DMS 273 (cell line): ENCODE measurements at regions not wholly inside any gene's neighbourhood (a gene's known extent, or its start where the extent isn't known, plus 50 kb on each side); places are given as distances from the start of the nearest gene placed in this dataset.

Experiments used
- DNase-seq: peaks from one replicate; lab custom pipeline; 2025; ENCODE audit not compliant: unreplicated experiment; lab: John Stamatoyannopoulos, UW

DNA sequence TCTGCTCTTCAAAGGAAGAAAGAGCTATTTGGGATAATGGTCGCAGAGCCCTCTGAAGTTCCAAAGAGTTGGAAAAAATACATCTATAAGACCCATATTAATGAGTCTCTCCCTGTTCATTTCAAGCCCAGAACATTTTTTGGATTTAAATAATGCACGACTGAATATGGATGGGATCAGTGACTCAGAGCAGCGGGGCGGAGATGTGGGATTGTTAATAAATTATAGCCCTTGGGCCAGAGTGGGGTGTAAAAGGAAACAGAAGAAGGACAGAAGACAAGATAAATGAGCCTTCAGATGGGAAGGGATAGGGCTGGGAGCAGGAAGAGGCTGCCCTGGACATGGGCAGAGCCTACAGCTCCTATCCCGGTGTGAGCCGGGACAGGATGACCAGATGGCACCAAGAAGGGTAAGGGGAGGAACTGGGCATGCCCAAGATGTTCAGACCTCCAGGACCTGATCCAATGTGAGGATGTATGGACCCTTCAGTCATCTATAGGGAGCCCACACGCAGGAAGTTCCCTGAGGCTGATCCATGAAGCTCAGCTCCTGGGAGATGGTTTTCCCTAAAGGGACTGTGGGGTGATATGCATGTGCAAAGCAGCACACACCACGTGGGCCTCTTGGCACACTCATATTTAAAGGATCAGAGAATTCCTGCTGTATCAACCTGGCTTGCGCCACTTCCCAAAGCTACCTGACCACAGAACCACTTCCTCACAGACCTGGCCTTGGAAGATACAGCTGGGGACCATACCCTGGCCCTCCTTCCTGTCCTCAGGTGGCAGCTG, 96.1 kb upstream of the PLXNA4 start:
- DNase-seq = no peak

DNA sequence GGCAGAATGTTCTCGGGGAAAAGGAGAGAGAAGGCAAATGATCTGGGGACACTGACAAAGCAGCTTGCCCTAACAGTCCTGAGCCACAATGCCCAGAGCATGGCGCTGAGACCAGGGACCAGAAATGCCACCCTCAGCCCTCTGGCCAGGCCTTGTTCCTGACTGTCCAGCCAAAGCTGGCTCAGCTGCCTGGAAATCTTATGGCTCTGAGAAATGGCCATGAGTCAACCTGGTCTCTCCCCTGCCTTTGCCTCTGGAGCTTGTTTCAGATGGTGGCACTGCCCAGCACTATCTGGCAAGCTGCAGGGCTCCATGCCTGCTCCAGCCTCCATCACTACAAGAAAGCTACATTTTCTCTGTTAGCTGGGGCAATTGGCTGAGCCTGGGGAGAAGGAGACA, 90.5 kb upstream of the PLXNA4 start:
- DNase-seq = no peak

DNA sequence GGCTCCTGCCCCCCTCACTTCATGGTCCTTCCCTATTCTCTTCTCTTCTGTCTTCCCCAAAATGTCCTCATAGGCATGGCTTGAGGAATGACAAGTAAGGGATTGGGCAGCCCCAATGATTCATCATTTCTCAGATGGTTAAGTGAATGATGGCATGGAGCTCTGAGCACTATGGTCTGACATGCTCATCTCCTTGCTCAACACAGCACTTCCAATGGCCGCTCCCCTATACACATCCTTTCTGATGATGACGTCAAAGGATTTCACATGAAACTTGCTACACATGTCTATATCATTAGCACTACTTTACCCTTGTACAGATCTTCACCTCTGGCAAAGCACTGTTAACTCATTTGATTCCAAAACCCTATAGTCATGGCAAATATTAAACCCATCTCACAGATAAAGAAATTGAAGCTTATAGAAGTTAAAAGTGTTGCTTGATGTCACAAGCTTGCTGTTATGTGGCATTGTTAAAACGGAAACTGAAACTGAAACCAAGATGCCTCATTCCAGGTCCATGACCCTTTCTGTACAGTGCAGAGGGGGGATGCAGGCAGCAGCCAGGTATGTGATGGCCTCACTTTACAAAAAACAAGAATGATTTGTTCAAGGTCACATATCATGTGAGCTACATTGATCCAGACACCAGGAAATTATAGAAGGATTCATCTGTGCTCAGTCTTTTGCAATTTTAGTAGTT, 90.0 kb upstream of the PLXNA4 start:
- no peak for DNase-seq

DNA sequence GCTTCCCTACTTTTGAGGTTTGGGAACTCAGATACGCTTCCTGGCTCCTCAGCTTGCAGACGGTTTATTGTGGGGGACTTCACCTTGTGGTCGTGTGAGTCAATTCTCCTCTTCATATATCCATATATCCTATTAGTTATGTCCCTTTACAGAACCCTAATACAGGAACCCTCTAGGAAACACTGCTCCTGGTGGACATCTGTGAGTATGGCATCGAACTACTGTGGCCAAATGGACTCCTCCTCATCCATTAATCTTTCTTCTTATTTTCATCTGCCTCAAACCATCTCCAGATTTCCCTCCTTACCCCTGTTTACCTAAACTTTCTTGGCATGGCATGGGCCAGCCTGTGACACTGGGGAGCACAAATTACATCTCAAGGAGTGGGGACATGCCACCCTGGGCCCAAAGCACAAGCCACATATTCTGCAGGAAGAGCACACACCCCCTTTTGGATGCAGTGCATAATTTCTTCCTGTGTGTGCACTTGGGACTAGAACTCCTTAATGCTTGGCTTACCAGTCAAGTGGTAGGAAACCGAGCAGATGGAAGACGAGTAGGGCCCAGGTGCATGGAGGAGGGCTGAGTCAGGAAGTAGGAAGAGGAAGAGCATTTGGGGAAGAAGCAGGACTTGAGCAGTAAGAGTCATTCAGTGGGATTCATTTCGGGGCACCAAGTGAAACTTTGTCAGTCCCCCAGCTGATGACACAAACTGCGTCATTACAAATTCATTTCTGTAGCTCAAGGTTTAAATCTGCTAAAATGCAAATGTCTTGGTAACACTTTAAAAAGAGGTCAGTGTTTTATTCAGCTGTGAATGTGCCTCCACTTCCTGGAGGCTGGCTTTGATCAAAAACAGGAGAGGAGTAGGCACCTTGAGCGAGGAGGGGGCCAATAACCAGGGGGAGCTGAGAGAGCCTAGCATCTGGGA, 80.8 kb upstream of the PLXNA4 start:
- DNase-seq = peak; percentile 74

DNA sequence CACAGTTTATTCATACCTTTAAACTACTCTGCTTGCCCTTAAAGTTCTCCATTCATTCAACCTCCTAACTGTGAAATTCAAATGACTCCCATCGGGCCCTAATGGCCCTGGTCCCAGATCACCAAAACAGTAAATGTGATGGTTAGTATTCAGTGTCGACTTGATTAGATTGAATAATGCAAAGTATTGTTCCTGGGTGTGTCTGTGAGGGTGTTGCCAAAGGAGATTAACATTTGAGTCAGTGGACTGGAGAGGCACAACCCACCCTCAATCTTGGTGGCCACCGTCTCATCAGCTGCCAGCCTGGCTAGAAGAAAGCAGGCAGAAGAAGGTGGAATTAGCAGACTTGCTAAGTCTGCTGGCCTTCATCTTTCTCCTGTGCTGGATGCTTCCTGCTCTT, 80.1 kb upstream of the PLXNA4 start:
- DNase-seq = no peak

DNA sequence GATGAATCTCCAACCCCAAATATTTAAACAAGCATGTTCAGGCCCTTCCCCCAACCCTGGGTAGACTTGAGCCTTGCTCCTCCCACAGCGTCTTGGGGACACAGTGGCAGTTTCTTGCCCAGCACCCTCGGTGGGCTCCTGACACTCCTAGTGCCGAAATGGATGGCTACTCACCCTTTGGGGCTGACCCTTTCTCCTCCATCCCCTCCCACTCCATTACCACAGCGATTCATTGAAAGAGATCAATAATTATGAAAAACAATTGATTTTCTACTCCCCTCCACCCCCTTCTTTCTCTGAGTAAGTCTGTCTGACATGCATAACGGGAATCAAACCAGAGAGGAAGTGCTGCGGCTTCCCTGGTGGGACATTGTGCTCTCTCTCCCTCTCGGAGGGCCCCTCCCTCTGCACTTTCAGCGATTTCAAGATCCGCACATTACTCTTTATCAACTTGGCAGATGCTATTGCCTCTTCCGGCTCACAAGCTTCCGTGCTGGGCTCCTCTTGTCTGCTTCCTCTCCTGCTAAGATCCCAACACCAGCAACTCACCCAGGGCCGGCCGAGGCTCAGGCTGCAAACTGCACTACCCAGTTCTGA, 79.0 kb upstream of the PLXNA4 start:
- no peak for DNase-seq

DNA sequence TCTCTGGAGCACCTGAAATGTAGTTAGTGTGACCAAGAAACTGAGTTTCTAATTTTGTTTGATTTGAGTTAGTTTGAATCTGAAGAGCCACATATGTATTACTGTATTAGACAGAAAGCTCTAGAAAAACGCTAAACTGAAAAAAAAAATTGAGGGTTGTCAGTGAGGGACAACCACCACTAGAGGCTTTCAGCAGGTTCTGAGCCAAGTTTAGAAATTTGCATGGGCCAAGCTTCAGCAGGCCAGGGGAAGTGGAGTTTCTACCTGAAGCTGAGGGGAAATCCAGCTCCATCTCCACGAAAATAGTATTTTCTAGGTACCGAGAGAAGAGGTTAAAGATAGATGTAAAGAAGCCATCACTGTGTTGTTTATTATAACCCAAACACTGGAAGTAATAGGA, 77.9 kb upstream of the PLXNA4 start:
- DNase-seq = peak; percentile 26

DNA sequence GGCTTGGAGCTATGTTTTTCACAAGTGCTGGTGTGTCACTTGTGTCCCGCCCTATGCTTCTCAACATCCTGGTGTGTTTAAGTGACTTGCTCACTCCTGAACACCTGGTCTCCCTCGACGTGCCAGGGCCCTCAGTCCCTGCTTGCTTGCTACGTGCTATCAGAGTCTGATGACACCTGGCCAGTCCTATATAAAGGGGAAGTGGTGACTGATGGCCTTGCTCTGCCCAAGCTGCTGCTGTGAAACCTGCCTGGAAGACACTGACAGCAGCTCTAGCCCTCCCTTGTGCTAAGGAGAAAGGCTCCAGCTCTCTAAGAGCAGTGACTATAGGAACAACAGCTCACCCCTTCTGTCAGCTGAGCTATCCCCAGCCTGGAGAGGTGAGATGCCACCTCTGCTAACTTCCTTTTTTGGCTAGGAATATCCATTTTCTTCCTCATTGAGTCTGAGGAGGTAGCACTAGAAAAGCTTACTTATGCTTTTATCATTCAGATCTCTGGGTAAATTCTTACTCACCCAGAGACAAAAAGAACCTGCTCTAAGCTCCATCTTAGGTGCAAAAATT, 77.2 kb upstream of the PLXNA4 start:
- DNase-seq = no peak

DNA sequence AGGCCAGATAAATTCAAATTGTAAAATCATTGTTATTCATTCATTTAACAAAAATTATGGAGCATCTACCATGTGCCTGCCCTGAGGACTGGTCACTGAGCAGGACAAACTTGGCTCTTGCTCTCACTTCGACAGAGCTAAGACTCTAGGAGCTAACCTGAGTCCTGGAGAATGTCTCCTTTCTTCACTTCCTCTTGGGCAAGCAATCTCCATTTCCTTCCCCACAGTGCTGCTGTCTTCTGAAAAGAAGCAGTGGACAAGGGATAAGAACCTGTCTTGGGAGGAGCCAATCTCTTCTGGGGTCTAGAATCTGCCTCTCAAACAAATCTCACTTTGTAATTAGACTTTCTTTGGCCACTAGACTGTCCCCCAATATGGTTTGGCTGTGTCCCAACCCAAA, 76.2 kb upstream of the PLXNA4 start:
- DNase-seq = no peak

DNA sequence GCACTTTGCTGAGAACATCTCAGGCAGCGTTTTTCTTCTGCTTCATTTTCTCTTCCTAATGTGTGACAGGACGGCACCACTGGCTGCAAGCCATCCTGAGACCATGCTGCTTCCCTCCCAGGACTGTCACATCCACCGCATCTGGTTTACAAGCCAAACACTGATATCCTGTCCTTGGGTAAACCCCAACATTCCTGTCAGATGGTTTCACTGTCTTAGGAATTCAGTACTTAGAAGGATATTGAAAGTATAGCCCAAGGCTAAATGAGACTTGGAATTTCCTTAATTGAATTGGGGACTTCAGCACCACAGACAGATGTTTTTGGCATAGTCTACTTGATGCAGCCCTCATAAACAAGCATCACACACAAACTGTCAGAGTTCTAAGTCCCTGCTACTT, 74.2 kb upstream of the PLXNA4 start:
- DNase-seq = no peak

DNA sequence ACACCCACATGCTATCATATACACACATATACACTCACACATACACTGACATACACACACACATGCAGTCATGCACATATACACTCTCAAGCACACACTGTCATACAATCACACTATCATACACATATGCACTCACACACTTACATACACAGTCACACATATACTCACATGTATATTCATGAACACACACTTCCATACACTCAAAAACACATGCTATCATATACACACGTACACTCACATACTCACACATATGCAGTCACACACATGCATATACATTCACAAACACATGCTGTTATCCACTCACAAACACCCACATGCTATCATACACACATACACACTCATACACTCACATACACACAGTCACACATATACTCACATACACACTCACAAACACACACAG, 71.0 kb upstream of the PLXNA4 start:
- DNase-seq = no peak

DNA sequence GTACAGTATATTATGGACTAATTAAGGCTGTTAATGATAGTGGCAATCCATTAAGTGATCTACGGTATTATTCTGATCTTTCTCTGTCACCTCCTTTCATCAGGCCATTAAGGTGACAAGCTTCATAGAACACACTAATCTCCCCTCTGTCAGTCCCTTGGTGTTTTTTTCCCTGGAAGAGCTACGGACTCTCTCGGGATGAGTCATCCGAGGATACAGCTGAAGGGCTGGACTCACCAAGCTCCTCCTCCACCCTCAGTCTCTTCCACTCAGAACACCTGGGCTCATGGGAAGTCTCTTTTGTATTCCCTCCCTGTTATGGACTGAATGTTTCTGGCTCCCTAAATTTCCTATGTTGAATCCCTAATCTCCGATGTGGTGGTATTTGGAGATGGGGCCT, 69.8 kb upstream of the PLXNA4 start:
- DNase-seq = no peak

DNA sequence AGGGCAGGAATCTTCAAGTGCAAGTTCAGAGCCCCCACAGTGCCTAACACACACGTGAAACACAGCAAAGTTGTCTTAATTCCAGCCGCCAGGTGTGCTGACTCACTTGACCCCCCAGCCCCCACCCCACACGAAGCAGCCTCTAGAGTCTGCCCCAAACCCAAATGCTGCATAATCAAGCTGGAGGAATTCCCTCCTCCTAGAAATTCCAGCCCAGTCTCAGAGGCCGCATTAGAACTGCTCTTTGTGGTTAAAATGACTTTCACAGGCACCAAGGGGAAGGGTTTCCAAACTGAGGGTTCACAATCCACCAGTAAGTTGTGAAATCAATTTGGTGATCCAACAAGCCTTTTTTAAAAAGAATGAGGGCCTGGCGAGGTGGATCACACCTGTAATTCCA, 67.0 kb upstream of the PLXNA4 start:
- no peak for DNase-seq

DNA sequence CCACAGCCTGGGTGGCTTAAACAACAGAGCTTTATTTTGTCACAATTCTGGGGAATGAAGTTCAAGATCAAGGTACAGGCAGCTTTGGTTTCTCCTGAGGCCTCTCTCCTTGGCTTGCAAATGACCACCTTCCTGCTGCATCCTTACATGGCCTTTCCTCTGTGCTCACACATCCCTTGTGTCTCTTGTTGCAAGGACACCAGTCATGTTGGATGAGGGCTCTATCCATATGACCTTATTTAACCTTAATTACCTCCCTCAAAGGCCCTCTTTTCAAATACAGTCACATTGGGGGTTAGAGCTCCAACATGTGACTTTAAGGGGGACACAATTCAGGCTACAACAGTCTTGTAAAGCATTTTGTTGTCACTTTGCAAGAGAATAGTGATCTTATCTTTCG, 65.0 kb upstream of the PLXNA4 start:
- no peak for DNase-seq

DNA sequence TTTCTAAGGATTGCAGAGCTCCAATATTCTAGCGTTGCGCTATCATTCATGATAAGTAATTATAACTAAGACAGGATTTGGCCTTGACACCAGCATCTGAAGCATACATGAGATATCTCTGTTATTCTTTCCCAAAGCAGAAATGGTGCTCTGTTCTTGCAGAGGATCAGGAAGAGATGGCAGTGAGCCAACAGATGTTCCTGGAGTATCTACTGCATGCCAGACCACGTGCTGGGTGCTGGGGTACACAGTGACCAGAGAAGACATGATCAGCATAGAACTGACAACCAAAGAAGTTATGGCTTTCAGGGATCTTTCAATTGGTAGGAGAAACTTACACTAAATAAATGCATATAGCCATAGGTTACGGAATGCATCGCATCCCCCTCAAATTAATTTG, 63.7 kb upstream of the PLXNA4 start:
- peak; percentile 10 for DNase-seq

DNA sequence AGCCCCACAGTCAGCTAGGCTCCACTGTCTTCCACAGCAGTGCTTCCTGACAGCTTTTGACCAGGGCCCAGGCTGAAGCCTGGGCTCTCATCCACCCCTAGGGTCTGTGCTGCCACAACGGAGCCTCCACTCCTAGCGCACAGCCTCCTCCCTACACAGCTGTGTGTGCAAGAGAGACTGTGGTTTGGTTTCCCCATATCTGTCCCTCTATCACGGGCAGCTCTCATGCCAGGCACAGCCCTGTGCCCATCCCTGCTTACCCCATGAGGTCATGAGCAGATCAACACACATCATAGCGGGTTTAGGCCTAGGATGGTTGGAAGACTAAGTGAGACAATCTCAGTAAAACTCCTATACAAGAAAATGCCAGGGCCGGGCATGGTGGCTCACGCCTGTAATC, 61.7 kb upstream of the PLXNA4 start:
- DNase-seq = no peak

DNA sequence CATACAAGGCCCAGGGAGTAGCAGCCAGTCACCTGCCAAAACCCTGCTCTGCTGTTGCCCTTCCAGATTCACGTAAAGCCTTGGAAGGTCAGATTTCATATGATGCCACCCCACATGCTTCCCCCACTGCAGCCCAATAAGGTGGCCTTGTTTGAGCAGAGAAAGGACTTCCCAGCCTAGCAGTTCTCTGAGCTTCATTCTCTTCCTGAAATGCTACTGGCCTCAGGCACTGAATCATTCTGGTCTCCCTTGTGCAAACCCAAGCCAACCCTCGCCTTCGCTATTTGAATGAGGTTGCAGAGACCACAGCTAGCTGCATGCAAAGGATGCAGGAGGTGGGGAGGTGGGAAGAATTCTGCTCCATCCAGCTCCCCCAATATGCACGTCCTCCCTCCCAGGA, 60.3 kb upstream of the PLXNA4 start:
- DNase-seq = no peak

DNA sequence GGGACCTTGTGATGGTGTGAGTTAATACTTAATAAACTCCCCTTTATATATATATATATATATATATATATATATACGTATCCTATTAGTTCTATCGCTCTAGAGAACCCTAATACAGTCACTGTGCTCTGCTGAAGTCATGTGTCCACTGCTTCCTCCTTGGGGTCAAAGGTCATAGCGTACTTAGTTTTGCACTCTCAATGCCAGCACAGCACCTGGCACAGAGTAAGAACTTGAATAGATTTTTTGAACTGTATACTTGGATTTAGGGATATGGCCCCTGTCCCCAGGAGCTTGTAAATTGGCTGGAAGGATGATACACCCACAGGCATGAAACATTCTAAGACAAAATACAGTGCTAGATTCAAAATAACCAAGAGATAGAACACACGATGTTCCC, 58.9 kb upstream of the PLXNA4 start:
- DNase-seq = no peak

DNA sequence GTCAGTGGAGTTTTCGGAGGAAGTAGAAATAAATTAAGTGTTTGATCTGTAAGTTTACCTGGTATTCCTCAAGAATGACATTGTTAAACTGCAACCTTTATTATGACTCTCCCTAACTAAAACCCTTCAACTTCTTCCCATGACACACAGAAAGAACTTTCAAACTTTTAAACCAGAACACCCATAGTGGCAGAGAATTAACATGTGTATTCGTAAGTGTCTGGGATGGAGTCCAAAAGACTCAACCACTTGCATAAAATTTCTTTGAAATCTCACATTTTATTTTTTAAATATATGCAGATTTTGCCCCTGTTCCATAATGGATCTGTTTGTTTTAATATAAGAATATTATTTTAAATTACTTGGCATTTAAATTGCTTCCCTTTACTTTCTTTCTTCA, 54.6 kb upstream of the PLXNA4 start:
- no peak for DNase-seq
